Activated naive CD8-positive, alpha-beta T cell (primary cell): ENCODE measurements at regions not wholly inside any gene's neighbourhood (a gene's known extent, or its start where the extent isn't known, plus 50 kb on each side); places are given as distances from the start of the nearest gene placed in this dataset.
"Not testable (repeated sequence)": the region's sequence is repeated elsewhere in the genome, so short reads cannot be mapped to it uniquely, and the experiment has no call there.

Experiments used
- H3K27ac Mint-ChIP-seq: one replicate; pipeline ENCODE4 v1.8.0; 2021; ENCODE audit warnings: mixed read lengths
- H3K27me3 Mint-ChIP-seq: one replicate; pipeline ENCODE4 v1.8.0; 2021; ENCODE audit warnings: mixed read lengths
- H3K36me3 Mint-ChIP-seq: one replicate; pipeline ENCODE4 v1.8.0; 2021; ENCODE audit warnings: mixed read lengths
- H3K4me1 Mint-ChIP-seq: one replicate; pipeline ENCODE4 v1.8.0; 2021; ENCODE audit warnings: low read depth, mixed read lengths
- H3K4me3 Mint-ChIP-seq: one replicate; pipeline ENCODE4 v1.8.0; 2021; ENCODE audit warnings: mild to moderate bottlenecking, mixed read lengths
- H3K9me3 Mint-ChIP-seq: one replicate; pipeline ENCODE4 v1.8.0; 2021; ENCODE audit warnings: low read depth, mixed read lengths

DNA sequence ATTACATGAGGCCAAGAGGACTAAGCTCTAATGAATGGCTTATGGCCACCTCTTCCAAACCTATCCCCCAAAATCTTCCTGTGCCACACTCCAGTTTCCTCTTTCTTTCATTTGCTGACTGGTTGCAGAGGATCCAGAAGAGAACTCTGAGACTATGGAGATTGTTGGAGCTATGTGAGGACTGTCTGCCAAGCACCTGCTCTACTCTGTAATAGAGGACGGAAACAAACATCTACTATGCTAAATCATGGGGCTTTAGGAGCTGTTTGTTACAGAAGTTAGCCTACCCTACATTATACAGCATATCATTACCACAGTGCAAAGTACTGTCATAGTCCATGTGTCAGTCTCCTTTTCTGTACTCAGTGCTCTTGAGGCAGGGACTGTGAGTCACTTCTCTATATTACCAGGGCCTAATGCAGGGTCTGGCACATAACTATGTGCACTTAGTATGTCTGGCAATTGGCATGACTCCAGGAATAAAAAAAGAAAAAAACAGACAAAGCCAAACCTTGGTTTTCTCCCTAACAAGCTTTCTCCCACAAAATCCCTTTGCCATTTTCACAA lies 95.1 kb downstream of the RPAP3 start:
- no peak overlapping the region for H3K27ac Mint-ChIP-seq
- H3K27me3 Mint-ChIP-seq: no peaks in the 10 kb centered on the region
- H3K4me3 Mint-ChIP-seq: no peak overlapping the region
- H3K36me3 Mint-ChIP-seq: peaks cover 55% of the 10 kb centered on the region
- H3K4me1 Mint-ChIP-seq: peaks cover 2% of the 10 kb centered on the region
- H3K9me3 Mint-ChIP-seq: peaks cover 29% of the 10 kb centered on the region

DNA sequence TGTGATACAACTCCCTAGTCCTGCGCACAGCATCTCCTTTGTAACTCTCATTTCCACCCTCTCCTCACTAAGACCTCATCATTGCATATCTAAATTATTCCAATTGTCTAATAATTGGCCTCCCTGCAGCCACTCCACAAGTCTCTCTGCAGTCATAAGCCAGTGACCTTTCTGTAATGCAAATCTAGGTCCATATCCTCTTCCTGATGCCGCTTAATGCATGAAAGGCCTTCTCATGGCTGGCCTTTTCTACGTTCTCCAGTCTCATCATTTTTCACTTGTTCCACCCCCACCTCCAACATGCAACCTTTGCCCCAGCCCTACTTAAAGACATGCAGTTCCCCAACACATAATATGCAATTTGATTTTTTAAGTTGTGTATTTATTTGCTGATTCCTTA lies 96.0 kb downstream of the RPAP3 start:
- H3K9me3 Mint-ChIP-seq: peaks cover 31% of the 10 kb centered on the region
- H3K4me3 Mint-ChIP-seq: no peak overlapping the region
- no peak overlapping the region for H3K27ac Mint-ChIP-seq
- H3K27me3 Mint-ChIP-seq: no peaks in the 10 kb centered on the region
- H3K36me3 Mint-ChIP-seq: peaks cover 56% of the 10 kb centered on the region
- peaks cover 6% of the 10 kb centered on the region for H3K4me1 Mint-ChIP-seq

DNA sequence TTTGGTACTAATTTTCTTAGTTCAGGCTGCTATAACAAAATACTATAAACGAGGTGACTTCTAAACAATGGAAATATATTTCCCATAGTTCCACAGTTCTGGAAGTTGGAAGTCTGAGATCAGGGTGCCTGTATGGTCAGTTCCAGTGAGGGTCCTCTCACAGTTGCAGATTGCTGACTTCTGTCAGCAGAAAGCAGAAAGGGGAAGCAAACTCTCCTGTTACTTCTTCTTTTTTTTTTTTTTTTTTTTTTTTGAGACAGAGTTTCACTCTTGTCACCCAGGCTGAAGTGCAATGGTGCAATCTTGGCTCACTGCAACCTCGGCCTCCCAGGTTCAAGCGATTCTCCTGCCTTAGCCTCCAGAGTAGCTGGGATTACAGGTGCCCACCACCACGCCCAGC lies 97.2 kb downstream of the RPAP3 start:
- Mint-ChIP-seq H3K9me3 (peaks cover 32% of the 10 kb centered on the region), H3K36me3 (peaks cover 49% of the 10 kb centered on the region), H3K4me1 (peaks cover 13% of the 10 kb centered on the region)
- not testable (repeated sequence) for H3K27me3 Mint-ChIP-seq, H3K27ac Mint-ChIP-seq, H3K4me3 Mint-ChIP-seq

DNA sequence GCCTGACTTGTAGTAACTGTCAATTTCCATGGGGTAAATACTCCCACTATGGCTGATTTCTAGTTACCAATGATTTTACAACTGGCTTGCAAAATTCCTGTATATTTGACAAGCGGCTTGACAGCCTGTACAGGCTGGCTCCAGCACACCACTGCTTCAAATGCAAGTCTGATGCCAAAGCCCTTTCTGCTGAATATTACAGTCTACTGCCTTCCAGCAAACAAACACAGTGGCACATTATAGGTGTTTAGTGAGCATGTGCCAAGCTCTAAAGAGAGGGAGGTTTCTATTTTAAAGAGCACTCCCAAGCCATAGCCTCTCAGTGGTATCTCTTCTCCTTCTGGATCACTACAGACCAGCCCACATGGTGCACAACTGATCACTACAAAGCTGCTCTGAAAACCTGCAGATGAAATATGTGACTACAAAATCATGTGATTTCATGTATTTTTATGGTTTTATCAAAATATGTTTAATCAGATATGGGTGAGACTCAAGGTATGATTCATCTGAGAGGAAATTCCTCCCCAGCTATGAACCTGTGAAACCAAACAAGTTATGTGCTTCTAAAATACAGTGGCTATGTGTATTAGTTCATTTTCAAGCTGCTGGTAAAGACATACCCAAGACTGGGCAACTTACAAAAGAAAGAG lies 101.5 kb downstream of the RPAP3 start:
- H3K36me3 Mint-ChIP-seq: peaks cover 26% of the 10 kb centered on the region
- H3K4me1 Mint-ChIP-seq: peaks cover 15% of the 10 kb centered on the region
- H3K27ac Mint-ChIP-seq: peak overlapping the region; percentile 76
- peaks cover 24% of the 10 kb centered on the region for H3K9me3 Mint-ChIP-seq
- H3K4me3 Mint-ChIP-seq: peak overlapping the region; percentile 25
- no peaks in the 10 kb centered on the region for H3K27me3 Mint-ChIP-seq

DNA sequence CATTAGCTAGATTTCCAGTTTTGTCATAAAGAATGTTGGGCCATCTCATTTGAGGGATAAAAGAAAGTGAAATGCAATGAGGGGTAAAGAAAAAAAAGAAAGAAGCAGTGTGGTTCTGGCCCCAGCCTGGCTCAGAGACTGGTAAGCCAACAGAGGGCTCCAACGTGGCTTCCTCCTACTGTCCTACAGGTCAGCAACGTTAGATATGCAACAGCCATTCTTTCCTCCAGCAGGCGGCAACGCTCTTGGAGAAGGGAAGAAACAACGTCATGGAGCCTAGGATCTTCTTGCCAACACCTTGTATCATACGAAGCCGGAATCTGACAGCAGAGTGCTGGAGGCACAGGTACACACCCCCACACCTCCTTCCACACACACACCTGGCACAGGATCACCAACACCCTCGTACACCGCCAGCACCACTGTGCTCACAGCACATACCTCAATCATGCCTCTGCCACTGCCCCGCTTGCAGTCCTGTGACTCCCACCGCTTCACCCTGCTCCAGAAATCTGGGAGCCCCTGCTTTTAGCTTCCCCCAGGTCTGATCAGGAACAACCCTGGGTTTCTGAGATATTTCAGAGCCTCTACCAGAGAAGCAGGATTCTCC lies 102.8 kb downstream of the RPAP3 start:
- Mint-ChIP-seq H3K9me3 (peaks cover 27% of the 10 kb centered on the region), H3K4me3 (no peak overlapping the region), H3K4me1 (peaks cover 15% of the 10 kb centered on the region), H3K27me3 (no peaks in the 10 kb centered on the region), H3K27ac (no peak overlapping the region), H3K36me3 (peaks cover 26% of the 10 kb centered on the region)

DNA sequence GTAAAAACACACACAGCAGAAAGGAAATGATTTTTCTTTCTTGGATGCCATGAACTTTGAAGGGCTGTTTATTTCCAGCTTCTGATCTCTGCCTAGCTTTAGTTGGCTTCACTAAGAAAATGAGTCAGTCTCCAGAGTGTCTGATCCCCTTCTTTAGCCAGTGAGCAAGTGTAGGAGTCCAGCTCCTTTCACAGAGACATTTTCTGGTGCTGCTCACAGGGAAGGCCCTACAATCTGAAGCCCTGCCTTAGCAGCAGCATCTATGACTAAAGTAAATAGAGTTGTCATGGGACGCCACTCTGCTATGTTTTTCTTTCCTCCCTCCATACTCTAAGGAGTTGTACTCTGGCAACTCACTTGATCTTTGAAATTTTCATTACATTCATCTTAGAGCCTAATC lies 103.5 kb downstream of the RPAP3 start:
- Mint-ChIP-seq H3K27ac (no peak overlapping the region), H3K9me3 (peaks cover 20% of the 10 kb centered on the region), H3K27me3 (no peaks in the 10 kb centered on the region), H3K36me3 (peaks cover 20% of the 10 kb centered on the region), H3K4me1 (peaks cover 15% of the 10 kb centered on the region), H3K4me3 (no peak overlapping the region)

DNA sequence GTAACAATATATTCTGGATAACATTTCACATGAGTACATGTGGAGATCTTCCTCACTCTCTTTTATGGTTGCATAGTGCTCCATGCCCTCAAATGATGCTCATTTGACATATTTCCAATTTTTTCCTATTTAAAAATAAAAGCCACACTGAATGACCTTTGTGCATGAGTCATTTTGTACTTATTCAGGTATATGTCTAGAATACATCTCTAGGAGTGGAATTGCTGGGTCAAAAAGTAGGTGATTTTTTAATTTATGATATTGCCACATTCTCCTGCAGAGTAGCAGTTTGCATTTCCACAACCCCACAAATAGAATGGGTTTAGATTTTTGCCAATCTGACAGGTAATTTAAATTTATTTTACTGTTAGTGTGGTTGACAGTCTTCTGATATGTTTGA lies 104.8 kb downstream of the RPAP3 start:
- H3K4me1 Mint-ChIP-seq: peaks cover 14% of the 10 kb centered on the region
- H3K4me3 Mint-ChIP-seq: no peak overlapping the region
- no peak overlapping the region for H3K27ac Mint-ChIP-seq
- H3K9me3 Mint-ChIP-seq: peaks cover 13% of the 10 kb centered on the region
- H3K36me3 Mint-ChIP-seq: peaks cover 13% of the 10 kb centered on the region
- H3K27me3 Mint-ChIP-seq: no peaks in the 10 kb centered on the region

DNA sequence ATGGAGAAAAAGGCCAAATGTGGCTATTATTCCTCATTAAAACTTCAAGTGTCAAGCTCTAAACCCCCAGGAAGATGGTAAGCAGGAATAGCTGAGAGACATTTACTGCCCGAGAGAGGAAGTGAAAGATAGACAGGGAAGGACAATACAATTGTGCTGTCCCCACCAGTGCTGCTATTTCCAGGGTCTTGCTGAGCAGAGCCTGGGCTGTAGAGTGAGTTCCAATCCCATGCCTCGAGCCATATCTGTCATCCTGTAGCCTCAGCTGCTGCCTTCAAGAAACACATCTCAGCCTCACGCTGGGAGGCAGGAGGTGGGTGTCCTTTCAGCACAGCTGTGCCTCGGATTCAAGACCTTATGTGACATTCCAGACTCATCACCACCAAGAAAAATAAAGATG lies 114.0 kb downstream of the RPAP3 start:
- Mint-ChIP-seq H3K4me1 (no peaks in the 10 kb centered on the region), H3K27me3 (no peaks in the 10 kb centered on the region), H3K36me3 (no peaks in the 10 kb centered on the region), H3K4me3 (no peak overlapping the region), H3K27ac (no peak overlapping the region), H3K9me3 (no peaks in the 10 kb centered on the region)

DNA sequence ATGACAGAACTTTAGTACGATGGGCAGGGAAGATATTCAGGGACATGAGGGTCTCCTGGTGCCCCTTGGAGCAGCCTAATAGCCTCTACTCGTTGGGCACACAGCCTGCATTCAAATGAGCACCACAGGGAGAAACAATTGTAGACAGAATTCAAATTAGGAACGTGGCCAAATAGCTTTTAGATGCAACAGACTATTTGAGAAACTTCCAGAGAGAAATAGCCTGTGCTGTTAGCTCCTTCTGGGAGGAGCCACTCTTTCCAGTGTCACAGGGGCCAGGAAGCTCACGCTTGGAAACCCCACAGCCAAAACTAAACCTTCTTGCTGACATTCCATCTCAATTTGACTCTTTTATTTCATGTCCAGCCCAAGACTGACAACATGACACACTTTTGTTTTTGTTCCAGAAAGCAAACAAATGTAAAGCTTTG lies 114.5 kb downstream of the RPAP3 start:
- no peak overlapping the region for H3K4me3 Mint-ChIP-seq
- no peaks in the 10 kb centered on the region for H3K36me3 Mint-ChIP-seq
- H3K4me1 Mint-ChIP-seq: no peaks in the 10 kb centered on the region
- no peaks in the 10 kb centered on the region for H3K27me3 Mint-ChIP-seq
- H3K27ac Mint-ChIP-seq: no peak overlapping the region
- no peaks in the 10 kb centered on the region for H3K9me3 Mint-ChIP-seq

DNA sequence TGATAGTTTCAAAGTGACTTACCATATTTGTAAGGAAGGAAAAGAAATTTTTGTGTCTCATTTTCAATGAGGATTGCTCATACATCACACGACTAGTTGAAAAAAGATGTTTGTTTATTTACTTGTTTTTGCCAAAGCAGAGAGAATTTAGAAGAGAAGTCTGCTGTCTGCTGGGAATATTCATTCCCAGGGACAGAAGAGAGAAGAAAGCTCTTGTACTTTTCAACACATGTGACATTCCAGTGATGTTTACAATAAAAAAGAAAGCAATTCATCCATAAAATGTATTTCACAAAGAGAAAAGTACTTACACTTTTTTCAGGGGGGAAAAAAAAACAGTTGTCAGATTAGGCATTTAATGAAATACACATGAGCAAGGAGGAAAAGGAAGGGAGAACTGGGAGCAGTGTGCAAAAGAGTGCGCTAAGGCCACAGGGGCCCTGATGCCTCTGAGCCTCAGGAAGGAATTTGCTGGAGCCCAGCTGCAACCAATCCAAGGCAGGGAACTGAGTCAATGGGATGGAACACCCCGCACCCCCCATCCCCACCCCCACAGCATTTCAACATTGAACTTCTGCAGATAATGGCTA lies 115.0 kb downstream of the RPAP3 start:
- Mint-ChIP-seq H3K27ac (no peak overlapping the region), H3K4me3 (no peak overlapping the region), H3K36me3 (no peaks in the 10 kb centered on the region), H3K27me3 (no peaks in the 10 kb centered on the region), H3K9me3 (no peaks in the 10 kb centered on the region), H3K4me1 (no peaks in the 10 kb centered on the region)

DNA sequence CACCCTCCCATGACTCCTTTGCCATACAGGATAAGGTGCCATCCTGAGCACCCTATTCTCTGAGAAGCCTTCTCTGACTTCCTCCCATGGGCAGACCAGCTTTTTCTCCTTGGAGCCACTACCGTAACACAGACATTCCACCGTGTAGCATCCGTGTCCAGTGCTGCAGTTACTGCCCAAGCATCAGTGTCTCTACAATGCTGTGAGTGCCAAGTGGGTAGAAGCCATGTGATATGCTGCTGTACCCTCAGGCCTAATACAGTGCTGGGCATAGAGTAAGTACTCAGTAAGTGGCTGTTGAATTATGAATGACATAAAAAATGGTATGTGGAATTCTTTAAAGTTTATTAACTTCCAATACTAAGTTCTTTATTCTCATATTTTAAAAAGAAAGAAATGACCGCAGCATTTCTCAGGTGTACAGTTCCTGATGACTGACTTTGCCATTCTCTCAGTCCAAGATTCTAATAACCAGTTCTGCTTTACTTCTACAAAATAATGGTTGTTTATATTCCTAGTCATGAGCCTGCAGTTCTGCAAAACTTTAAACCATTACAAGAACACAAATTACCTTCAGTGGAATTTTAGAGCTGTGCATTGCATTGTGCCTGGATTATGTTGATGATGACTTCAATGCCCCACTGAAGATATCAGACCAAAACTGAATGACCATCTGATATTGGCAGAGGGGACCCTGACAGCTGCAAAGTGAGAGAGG lies 118.7 kb downstream of the RPAP3 start:
- no peak overlapping the region for H3K4me3 Mint-ChIP-seq
- no peaks in the 10 kb centered on the region for H3K4me1 Mint-ChIP-seq
- no peaks in the 10 kb centered on the region for H3K27me3 Mint-ChIP-seq
- no peaks in the 10 kb centered on the region for H3K36me3 Mint-ChIP-seq
- no peaks in the 10 kb centered on the region for H3K9me3 Mint-ChIP-seq
- no peak overlapping the region for H3K27ac Mint-ChIP-seq

DNA sequence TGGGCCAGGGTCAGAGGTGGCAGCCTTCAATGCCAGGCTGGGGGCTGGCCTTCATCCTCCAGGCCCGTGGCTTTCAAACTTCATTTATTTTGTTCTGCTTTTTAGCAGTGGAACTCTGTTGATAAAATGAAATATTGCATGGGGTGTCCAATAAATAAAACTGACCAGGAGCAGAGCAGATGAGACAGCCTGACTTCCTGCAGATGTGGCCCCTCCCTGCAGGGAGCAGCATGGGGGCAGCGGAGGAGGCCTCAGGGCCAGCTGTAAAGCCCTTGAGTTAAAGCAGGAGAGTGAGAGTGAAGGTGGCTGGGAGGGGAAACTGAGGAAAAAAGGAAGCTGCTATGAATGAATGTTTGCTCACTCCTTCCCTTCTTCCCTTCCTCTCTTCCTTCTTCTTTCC lies 120.3 kb downstream of the RPAP3 start:
- no peaks in the 10 kb centered on the region for H3K9me3 Mint-ChIP-seq
- H3K4me3 Mint-ChIP-seq: no peak overlapping the region
- no peaks in the 10 kb centered on the region for H3K36me3 Mint-ChIP-seq
- H3K4me1 Mint-ChIP-seq: no peaks in the 10 kb centered on the region
- no peaks in the 10 kb centered on the region for H3K27me3 Mint-ChIP-seq
- H3K27ac Mint-ChIP-seq: no peak overlapping the region

DNA sequence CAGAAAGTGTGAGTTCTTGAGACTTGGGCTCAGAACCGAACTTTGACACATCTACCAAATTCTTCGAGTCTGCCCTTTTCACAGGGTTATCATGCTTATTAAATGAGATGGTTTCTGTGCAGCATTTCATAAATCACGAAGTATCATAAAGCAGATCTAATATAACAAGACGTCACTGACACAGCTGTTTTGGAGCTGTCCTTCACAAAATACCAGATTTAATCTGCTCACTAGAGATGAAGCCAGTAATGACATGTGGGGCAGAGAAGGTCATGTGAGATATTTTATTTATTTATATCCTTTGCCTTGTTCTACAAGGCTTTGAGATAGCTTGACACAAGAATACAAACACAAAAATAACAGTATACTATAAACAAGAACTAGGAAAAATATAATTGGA lies 127.0 kb downstream of the RPAP3 start:
- H3K9me3 Mint-ChIP-seq: no peaks in the 10 kb centered on the region
- no peaks in the 10 kb centered on the region for H3K27me3 Mint-ChIP-seq
- no peak overlapping the region for H3K27ac Mint-ChIP-seq
- H3K36me3 Mint-ChIP-seq: peaks cover 3% of the 10 kb centered on the region
- H3K4me1 Mint-ChIP-seq: peaks cover 18% of the 10 kb centered on the region
- no peak overlapping the region for H3K4me3 Mint-ChIP-seq

DNA sequence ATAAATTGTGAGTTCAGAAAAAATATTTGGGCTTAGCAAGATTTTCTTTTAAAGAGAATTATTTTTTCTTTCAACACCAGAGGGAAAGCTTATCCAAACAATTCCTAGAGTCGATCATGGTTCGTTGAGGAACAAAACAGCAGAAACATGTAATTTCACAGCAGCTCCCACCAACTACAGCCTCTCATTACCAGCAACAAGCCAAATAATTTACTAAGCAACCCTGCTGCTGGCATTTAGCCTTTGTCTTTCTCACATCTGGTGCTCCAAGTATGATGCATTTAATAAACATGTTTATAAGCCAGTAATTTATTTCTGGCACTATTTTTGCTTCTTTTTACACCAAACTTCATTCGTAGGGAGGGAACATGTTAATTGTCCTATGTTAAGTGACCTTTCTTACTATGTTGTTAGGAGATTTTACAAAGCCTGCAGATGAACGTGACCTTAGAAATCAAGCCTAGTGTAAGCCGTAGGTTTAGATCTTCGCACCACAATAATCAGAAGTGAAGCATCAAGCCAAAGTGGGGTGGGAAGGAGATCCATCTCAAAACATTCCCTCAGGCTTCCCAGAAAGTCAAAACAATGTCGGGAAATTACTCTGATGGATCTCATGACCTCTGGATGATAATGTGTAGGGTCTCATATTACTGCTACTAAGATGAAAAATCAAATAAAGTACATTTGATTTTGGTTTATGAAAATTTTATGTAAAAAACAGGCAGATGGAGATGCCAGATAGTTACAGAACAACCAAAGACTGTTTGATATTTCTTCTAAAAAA lies 128.4 kb downstream of the RPAP3 start:
- no peak overlapping the region for H3K27ac Mint-ChIP-seq
- no peak overlapping the region for H3K4me3 Mint-ChIP-seq
- no peaks in the 10 kb centered on the region for H3K9me3 Mint-ChIP-seq
- no peaks in the 10 kb centered on the region for H3K27me3 Mint-ChIP-seq
- peaks cover 28% of the 10 kb centered on the region for H3K4me1 Mint-ChIP-seq
- H3K36me3 Mint-ChIP-seq: peaks cover 3% of the 10 kb centered on the region
